GM12891 (cell line): ENCODE measurements at regions not wholly inside any gene's neighbourhood (a gene's known extent, or its start where the extent isn't known, plus 50 kb on each side); places are given as distances from the start of the nearest gene placed in this dataset.

Experiments used
- POLR2A ChIP-seq: IDR thresholded peaks from 2 replicates; pipeline ENCODE4 v1.6.1; 2011; ENCODE audit warnings: low read depth, low read length, control low read depth
- TAF1 ChIP-seq: IDR thresholded peaks from 2 replicates; pipeline ENCODE4 v1.6.1; 2011; ENCODE audit warnings: low read depth, low read length, control low read depth

GRCh38 chr1:90809996-90810395 is 92.9 kb upstream of the BARHL2 start:
- TF ChIP-seq POLR2A: no peak
- TF ChIP-seq TAF1: no peak
